Tongue (tissue), 1 donor: ENCODE measurements at regions not wholly inside any gene's neighbourhood (a gene's known extent, or its start where the extent isn't known, plus 50 kb on each side); places are given as distances from the start of the nearest gene placed in this dataset.
A peak's percentile ranks its signal among the peaks of the same experiment; 100 is the strongest.
"Not testable (repeated sequence)": the region's sequence is repeated elsewhere in the genome, so short reads cannot be mapped to it uniquely, and the experiment has no call there.

Experiments
- DNase-seq: peaks from one replicate; pipeline ENCODE4 v3.0.0-alpha.2; 2015

- peak; percentile 57 for DNase-seq
Measured at GRCh38 chr13:79910875-79911540, 429.9 kb downstream of the SPRY2 start.

- DNase-seq, result no peak
Measured at GRCh38 chr13:79909644-79910043, 428.7 kb downstream of the NDFIP2 start.

GRCh38 chr13:79908381-79908780 lies 427.4 kb downstream of the NDFIP2 start:
- DNase-seq, result no peak

- DNase-seq, result no peak
Measured at GRCh38 chr13:79907527-79907926, 426.6 kb downstream of the NDFIP2 start.

GRCh38 chr13:79906345-79906744 lies 425.4 kb downstream of the NDFIP2 start:
- no peak for DNase-seq

- DNase-seq, result no peak
Measured at GRCh38 chr13:79905018-79905417, 424.1 kb downstream of the NDFIP2 start.

- no peak for DNase-seq
Measured at GRCh38 chr13:79904581-79904980, 423.6 kb downstream of the NDFIP2 start.

- no peak for DNase-seq
Measured at GRCh38 chr13:79901336-79901735, 420.4 kb downstream of the NDFIP2 start.

- DNase-seq, result no peak
Measured at GRCh38 chr13:79900356-79900755, 419.4 kb downstream of the NDFIP2 start.

- DNase-seq, result no peak
Measured at GRCh38 chr13:79898996-79899395, 418.0 kb downstream of the NDFIP2 start.

GRCh38 chr13:79898202-79898826 lies 417.4 kb downstream of the NDFIP2 start:
- DNase-seq, result no peak

GRCh38 chr13:79896851-79897250 lies 415.9 kb downstream of the NDFIP2 start:
- DNase-seq, result no peak

- DNase-seq, result no peak
Measured at GRCh38 chr13:79895416-79895815, 414.5 kb downstream of the NDFIP2 start.

GRCh38 chr13:79887278-79887677 lies 406.3 kb downstream of the NDFIP2 start:
- DNase-seq, result not testable (repeated sequence)

- no peak for DNase-seq
Measured at GRCh38 chr13:79886601-79887000, 405.6 kb downstream of the NDFIP2 start.

- DNase-seq, result no peak
Measured at GRCh38 chr13:79884890-79885289, 403.9 kb downstream of the NDFIP2 start.

- DNase-seq, result no peak
Measured at GRCh38 chr13:79883216-79883615, 402.3 kb downstream of the NDFIP2 start.

- no peak for DNase-seq
Measured at GRCh38 chr13:79880818-79881217, 399.9 kb downstream of the NDFIP2 start.

- no peak for DNase-seq
Measured at GRCh38 chr13:79874396-79875360, 393.7 kb downstream of the NDFIP2 start.

GRCh38 chr13:79871594-79871993 lies 390.6 kb downstream of the NDFIP2 start:
- no peak for DNase-seq

- no peak for DNase-seq
Measured at GRCh38 chr13:79870766-79871165, 389.8 kb downstream of the NDFIP2 start.

GRCh38 chr13:79870123-79870522 lies 389.2 kb downstream of the NDFIP2 start:
- DNase-seq, result peak; percentile 46

GRCh38 chr13:79869326-79869725 lies 388.4 kb downstream of the NDFIP2 start:
- peak; percentile 58 for DNase-seq
